GM23338 (cell line): ENCODE measurements at regions not wholly inside any gene's neighbourhood (a gene's known extent, or its start where the extent isn't known, plus 50 kb on each side); places are given as distances from the start of the nearest gene placed in this dataset.
A peak's percentile ranks its signal among the peaks of the same experiment; 100 is the strongest.

Experiments
- ATAC-seq: fragments of 200-7000 bp; cut with Tn5 transposase; 3 replicates; pipeline ENCODE4 v1.9.1; 2020
- DNase-seq: peaks from one replicate; pipeline ENCODE4 v3.0.0-alpha.2; 2015; ENCODE audit warnings: low spot score
- H2AFZ ChIP-seq: fragments of 200-600 bp; sonication (generic); 2 replicates; pipeline ENCODE4 v1.8.0; 2016; ENCODE audit warnings: antibody characterized with exemption, mild to moderate bottlenecking, moderate library complexity
- H3F3A ChIP-seq: fragments of 200-600 bp; sonication (generic); replicated peaks from 2 replicates; pipeline ENCODE4 v1.8.0; 2017; ENCODE audit warnings: antibody characterized with exemption, mixed run types, low read depth
- H3K27ac ChIP-seq: fragments of 200-600 bp; sonication (generic); 2 replicates; pipeline ENCODE4 v1.6.1; 2016; ENCODE audit warnings: low read depth
- H3K27me3 ChIP-seq: fragments of 200-600 bp; sonication (generic); 2 replicates; pipeline ENCODE4 v1.8.0; 2016; ENCODE audit warnings: mild to moderate bottlenecking, mixed run types, moderate library complexity; ENCODE audit not compliant: insufficient read depth
- H3K36me3 ChIP-seq: fragments of 200-600 bp; sonication (generic); 2 replicates; pipeline ENCODE4 v1.8.0; 2016; ENCODE audit warnings: mild to moderate bottlenecking; ENCODE audit not compliant: insufficient read depth
- H3K4me1 ChIP-seq: fragments of 200-600 bp; sonication (generic); 2 replicates; pipeline ENCODE4 v1.8.0; 2016; ENCODE audit warnings: mild to moderate bottlenecking, moderate library complexity; ENCODE audit not compliant: insufficient read depth
- H3K4me2 ChIP-seq: fragments of 200-600 bp; sonication (generic); 2 replicates; pipeline ENCODE4 v1.7.1; 2017; ENCODE audit warnings: mixed run types
- H3K4me3 ChIP-seq: fragments of 200-600 bp; sonication (generic); 2 replicates; pipeline ENCODE4 v1.6.1; 2016; ENCODE audit warnings: mixed run types
- H3K79me2 ChIP-seq: fragments of 200-600 bp; sonication (generic); replicated peaks from 2 replicates; pipeline ENCODE4 v1.8.0; 2017; ENCODE audit warnings: mild to moderate bottlenecking; ENCODE audit not compliant: insufficient read depth
- H3K9me2 ChIP-seq: fragments of 200-600 bp; sonication (generic); 2 replicates; pipeline ENCODE4 v1.8.0; 2017; ENCODE audit not compliant: insufficient read depth
- H4K20me1 ChIP-seq: fragments of 200-600 bp; sonication (generic); replicated peaks from 2 replicates; pipeline ENCODE4 v1.8.0; 2017; ENCODE audit warnings: mild to moderate bottlenecking; ENCODE audit not compliant: insufficient read depth
- H3K27ac Mint-ChIP-seq: 2 replicates; pipeline ENCODE4 v1.8.0; 2020; ENCODE audit warnings: inconsistent platforms, mild to moderate bottlenecking, moderate library complexity, mixed read lengths
- H3K27me3 Mint-ChIP-seq: 3 replicates; pipeline ENCODE4 v1.8.0; 2022; ENCODE audit warnings: low read depth, mild to moderate bottlenecking, moderate library complexity, mixed read lengths, inconsistent platforms; ENCODE audit not compliant: insufficient read depth, poor library complexity
- H3K36me3 Mint-ChIP-seq: 3 replicates; pipeline ENCODE4 v1.8.0; 2021; ENCODE audit warnings: low read depth, mild to moderate bottlenecking, inconsistent platforms, moderate library complexity, mixed read lengths
- H3K4me1 Mint-ChIP-seq: 3 replicates; pipeline ENCODE4 v1.8.0; 2020; ENCODE audit warnings: mild to moderate bottlenecking, inconsistent platforms, mixed read lengths
- H3K4me3 Mint-ChIP-seq: 3 replicates; pipeline ENCODE4 v1.8.0; 2021; ENCODE audit warnings: moderate library complexity, mild to moderate bottlenecking, inconsistent platforms, mixed read lengths
- H3K9me3 Mint-ChIP-seq: 3 replicates; pipeline ENCODE4 v1.8.0; 2020; ENCODE audit warnings: moderate library complexity, mild to moderate bottlenecking, inconsistent platforms, mixed read lengths
- CREB1 ChIP-seq: fragments of 250-450 bp; sonication (Bioruptor Pico); IDR thresholded peaks from 2 replicates; pipeline ENCODE4 v1.5.0; 2020; ENCODE audit warnings: low read depth, mild to moderate bottlenecking, moderate library complexity
- ETS1 ChIP-seq: IDR thresholded peaks from 2 replicates; pipeline ENCODE4 v1.6.1; 2016; ENCODE audit warnings: antibody characterized with exemption
- EZH2 ChIP-seq: fragments of 200-600 bp; sonication (generic); IDR thresholded peaks from one replicate; pipeline ENCODE4 v1.8.0; 2017; ENCODE audit warnings: antibody characterized with exemption, mild to moderate bottlenecking, low read depth; ENCODE audit not compliant: unreplicated experiment
- STAT1 ChIP-seq: IDR thresholded peaks from one replicate; pipeline ENCODE4 v1.6.1; 2016; ENCODE audit warnings: antibody characterized with exemption; ENCODE audit not compliant: unreplicated experiment
- ZNF462 ChIP-seq: fragments of 250-450 bp; sonication (Bioruptor Pico); IDR thresholded peaks from 2 replicates; pipeline ENCODE4 v1.5.0; 2020; ENCODE audit warnings: mild to moderate bottlenecking, moderate library complexity

DNA sequence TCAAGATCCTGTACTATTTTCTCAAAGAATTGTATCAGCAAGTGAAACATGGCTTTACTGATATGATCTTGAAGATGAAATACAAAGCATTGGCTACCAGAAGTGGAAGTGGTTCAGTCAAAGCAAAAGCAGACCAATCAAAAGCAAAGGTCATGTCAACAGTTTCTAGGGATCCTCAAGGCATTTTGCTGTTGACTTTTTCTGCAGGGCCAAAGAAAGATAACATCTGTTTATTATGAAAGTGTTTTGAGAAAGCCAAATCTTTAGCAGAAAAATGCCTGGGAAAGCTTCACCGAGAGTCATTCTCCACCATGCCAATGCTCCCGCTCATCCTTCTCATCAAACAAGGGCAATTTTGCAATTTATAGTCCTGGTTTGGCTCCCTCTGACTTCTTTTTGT lies 90.3 kb upstream of the ACO1 start (continued):
- TF ChIP-seq ZNF462 (CRISPR knock-in tag) (no peak), CREB1 (CRISPR knock-in tag) (no peak), EZH2 (no peak)

DNA sequence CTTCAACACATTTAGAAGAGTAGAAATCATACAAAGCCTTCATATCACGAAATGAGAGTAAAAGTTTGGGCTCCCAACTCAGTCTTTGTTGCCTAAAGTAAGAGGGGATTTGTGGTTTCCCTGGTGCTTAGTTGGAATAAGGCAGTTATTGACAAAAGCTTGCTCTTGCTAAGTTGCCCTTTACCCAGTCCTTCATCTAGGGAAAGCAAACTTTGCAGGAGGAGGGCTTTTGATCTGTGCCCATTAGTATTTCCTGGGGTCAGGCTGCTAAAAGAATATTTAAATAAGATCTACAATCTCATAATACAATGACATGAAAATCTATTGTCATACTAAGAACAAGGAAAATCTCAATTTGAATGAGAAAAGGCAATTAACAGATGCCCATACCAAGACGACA lies 84.1 kb upstream of the ACO1 start:
- Mint-ChIP-seq H3K36me3 (peaks cover 2% of the 10 kb centered on the region; the same call in 2 of the 3 replicates), H3K27me3 (peaks cover 2% of the 10 kb centered on the region), H3K9me3 (peaks cover 7% of the 10 kb centered on the region; the same call in 1 of the 3 replicates), H3K27ac (peak overlapping the region; percentile 87), H3K4me1 (peaks cover 43% of the 10 kb centered on the region), H3K4me3 (no peak overlapping the region)
- H3K27ac ChIP-seq = no peak overlapping the region
- H3F3A ChIP-seq = no peaks in the 10 kb centered on the region
- ATAC-seq = no peak
- no peak overlapping the region for H2AFZ ChIP-seq
- H3K9me2 ChIP-seq = no peaks in the 10 kb centered on the region
- H3K79me2 ChIP-seq = no peaks in the 10 kb centered on the region
- no peaks in the 10 kb centered on the region for H4K20me1 ChIP-seq
- no peaks in the 10 kb centered on the region for H3K27me3 ChIP-seq
- peak overlapping the region; percentile 5; the same call in 1 of the 2 replicates for H3K4me2 ChIP-seq
- no peaks in the 10 kb centered on the region for H3K36me3 ChIP-seq
- no peak for DNase-seq
- peaks cover 38% of the 10 kb centered on the region for H3K4me1 ChIP-seq
- no peak overlapping the region for H3K4me3 ChIP-seq
- no peak for TF ChIP-seq ETS1
- no peak for TF ChIP-seq STAT1
- no peak for TF ChIP-seq ZNF462 (CRISPR knock-in tag)
